DND-41 (cell line): ENCODE measurements at regions not wholly inside any gene's neighbourhood (a gene's known extent, or its start where the extent isn't known, plus 50 kb on each side); places are given as distances from the start of the nearest gene placed in this dataset.

Experiments used
- ATAC-seq: fragments of 200-7000 bp; cut with Tn5 transposase; 3 replicates; pipeline ENCODE4 v1.9.1; 2021; ENCODE audit warnings: low read depth; ENCODE audit not compliant: insufficient read depth
- DNase-seq: peaks from one replicate; pipeline ENCODE4 v3.0.0-alpha.2; 2020
- H2AFZ ChIP-seq: 2 replicates; pipeline ENCODE4 v1.6.0; 2012; ENCODE audit warnings: low read depth, low read length
- H3K27ac ChIP-seq: 2 replicates; pipeline ENCODE4 v1.5.1; 2012; ENCODE audit warnings: low read length, inconsistent platforms
- H3K27me3 ChIP-seq: fragments of 200-600 bp; sonication (generic); 2 replicates; pipeline ENCODE4 v1.6.0; 2012; ENCODE audit warnings: low read length, mild to moderate bottlenecking, inconsistent platforms; ENCODE audit not compliant: insufficient read depth, poor library complexity
- H3K36me3 ChIP-seq: 2 replicates; pipeline ENCODE4 v1.5.1; 2012; ENCODE audit warnings: low read length, inconsistent platforms; ENCODE audit not compliant: insufficient read depth
- H3K4me1 ChIP-seq: 2 replicates; pipeline ENCODE4 v1.5.1; 2012; ENCODE audit warnings: mild to moderate bottlenecking, low read length; ENCODE audit not compliant: insufficient read depth
- H3K4me2 ChIP-seq: 2 replicates; pipeline ENCODE4 v1.6.0; 2012; ENCODE audit warnings: mild to moderate bottlenecking, moderate library complexity, low read length, inconsistent platforms; ENCODE audit not compliant: insufficient read depth
- H3K4me3 ChIP-seq, 2 experiments: fragments of 200-600 bp in 1 of 2; shearing (Covaris generic) in 1 of 2; 2 replicates each; pipeline ENCODE4 v1.5.1; 2012 to 2016; ENCODE audit warnings: inconsistent platforms in 2 of 2, low read length in 2 of 2, mild to moderate bottlenecking in 2 of 2, low read depth in 1 of 2, moderate library complexity in 1 of 2
- H3K79me2 ChIP-seq: 2 replicates; pipeline ENCODE4 v1.6.0; 2012; ENCODE audit warnings: low read length, inconsistent platforms; ENCODE audit not compliant: insufficient read depth
- H3K9ac ChIP-seq: 2 replicates; pipeline ENCODE4 v1.6.0; 2012; ENCODE audit warnings: low read depth, mild to moderate bottlenecking, inconsistent platforms, low read length, moderate library complexity
- H3K9me3 ChIP-seq: 2 replicates; pipeline ENCODE4 v1.5.1; 2012; ENCODE audit warnings: low read length, moderate library complexity, mild to moderate bottlenecking, inconsistent platforms; ENCODE audit not compliant: insufficient read depth, severe bottlenecking
- H4K20me1 ChIP-seq: 2 replicates; pipeline ENCODE4 v1.6.0; 2012; ENCODE audit warnings: low read length; ENCODE audit not compliant: insufficient read depth
- EZH2 ChIP-seq: IDR thresholded peaks from 3 replicates; pipeline ENCODE4 v1.6.1; 2012; ENCODE audit warnings: borderline replicate concordance, low read depth, mild to moderate bottlenecking, moderate library complexity, low read length, inconsistent platforms; ENCODE audit not compliant: severe bottlenecking
- TF ChIP-seq, protein P1 (sequence below): IDR thresholded peaks from 2 replicates; pipeline ENCODE4 v1.5.1; 2012; ENCODE audit warnings: borderline replicate concordance, low read length, moderate library complexity, mild to moderate bottlenecking; ENCODE audit not compliant: poor library complexity, severe bottlenecking; ENCODE audit errors: extremely low read depth

GRCh38 chr10:121179006-121179405 lies 327.8 kb downstream of the WDR11 start:
- H2AFZ ChIP-seq, result no peak overlapping the region
- H3K36me3 ChIP-seq, result no peaks in the 10 kb centered on the region
- no peak for ATAC-seq
- no peak overlapping the region for H3K27ac ChIP-seq
- H4K20me1 ChIP-seq, result no peaks in the 10 kb centered on the region
- no peaks in the 10 kb centered on the region for H3K4me1 ChIP-seq
- no peak overlapping the region for H3K4me3 ChIP-seq
- no peaks in the 10 kb centered on the region for H3K9me3 ChIP-seq
- no peaks in the 10 kb centered on the region for H3K27me3 ChIP-seq
- no peak for DNase-seq
- TF ChIP-seq, protein P1, sequence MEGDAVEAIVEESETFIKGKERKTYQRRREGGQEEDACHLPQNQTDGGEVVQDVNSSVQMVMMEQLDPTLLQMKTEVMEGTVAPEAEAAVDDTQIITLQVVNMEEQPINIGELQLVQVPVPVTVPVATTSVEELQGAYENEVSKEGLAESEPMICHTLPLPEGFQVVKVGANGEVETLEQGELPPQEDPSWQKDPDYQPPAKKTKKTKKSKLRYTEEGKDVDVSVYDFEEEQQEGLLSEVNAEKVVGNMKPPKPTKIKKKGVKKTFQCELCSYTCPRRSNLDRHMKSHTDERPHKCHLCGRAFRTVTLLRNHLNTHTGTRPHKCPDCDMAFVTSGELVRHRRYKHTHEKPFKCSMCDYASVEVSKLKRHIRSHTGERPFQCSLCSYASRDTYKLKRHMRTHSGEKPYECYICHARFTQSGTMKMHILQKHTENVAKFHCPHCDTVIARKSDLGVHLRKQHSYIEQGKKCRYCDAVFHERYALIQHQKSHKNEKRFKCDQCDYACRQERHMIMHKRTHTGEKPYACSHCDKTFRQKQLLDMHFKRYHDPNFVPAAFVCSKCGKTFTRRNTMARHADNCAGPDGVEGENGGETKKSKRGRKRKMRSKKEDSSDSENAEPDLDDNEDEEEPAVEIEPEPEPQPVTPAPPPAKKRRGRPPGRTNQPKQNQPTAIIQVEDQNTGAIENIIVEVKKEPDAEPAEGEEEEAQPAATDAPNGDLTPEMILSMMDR, result no peak
- no peak for TF ChIP-seq EZH2
- H3K9ac ChIP-seq, result no peak overlapping the region
- no peak overlapping the region for H3K4me2 ChIP-seq
- no peaks in the 10 kb centered on the region for H3K79me2 ChIP-seq

GRCh38 chr10:121182219-121182618 lies 331.1 kb downstream of the WDR11 start:
- TF ChIP-seq, protein P1, result no peak
- no peak for TF ChIP-seq EZH2
- no peaks in the 10 kb centered on the region for H3K36me3 ChIP-seq
- H2AFZ ChIP-seq, result no peak overlapping the region
- H3K27ac ChIP-seq, result no peak overlapping the region
- H3K4me2 ChIP-seq, result no peak overlapping the region
- no peaks in the 10 kb centered on the region for H4K20me1 ChIP-seq
- no peak overlapping the region for H3K4me3 ChIP-seq
- H3K9ac ChIP-seq, result no peak overlapping the region
- ATAC-seq (no peak), DNase-seq (no peak)
- no peaks in the 10 kb centered on the region for H3K4me1 ChIP-seq
- H3K27me3 ChIP-seq, result no peaks in the 10 kb centered on the region
- no peaks in the 10 kb centered on the region for H3K9me3 ChIP-seq
- H3K79me2 ChIP-seq, result no peaks in the 10 kb centered on the region

- Histone ChIP-seq H3K9me3 (no peaks in the 10 kb centered on the region), H3K27ac (no peak overlapping the region)
These were observed 332.1 kb downstream of the WDR11 start for GRCh38 chr10:121183236-121183635.

More at GRCh38 chr10:121183236-121183635, 332.1 kb downstream of the WDR11 start:
- H2AFZ ChIP-seq, result no peak overlapping the region
- H3K36me3 ChIP-seq, result no peaks in the 10 kb centered on the region
- no peaks in the 10 kb centered on the region for H4K20me1 ChIP-seq
- no peak overlapping the region for H3K4me3 ChIP-seq
- no peak overlapping the region for H3K9ac ChIP-seq
- H3K79me2 ChIP-seq, result no peaks in the 10 kb centered on the region
- H3K4me2 ChIP-seq, result no peak overlapping the region
- no peaks in the 10 kb centered on the region for H3K4me1 ChIP-seq
- ATAC-seq, result no peak
- no peak for DNase-seq
- TF ChIP-seq, protein P1, result no peak
- TF ChIP-seq EZH2, result no peak
- peaks cover 6% of the 10 kb centered on the region for H3K27me3 ChIP-seq
